ENCODE measurements at regions not wholly inside any gene's neighbourhood (a gene's known extent, or its start where the extent isn't known, plus 50 kb on each side); places are given as distances from the start of the nearest gene placed in this dataset.
"Not testable (repeated sequence)": the region's sequence is repeated elsewhere in the genome, so short reads cannot be mapped to it uniquely, and the experiment has no call there.

- CTCF ChIA-PET; H3K4me2 ChIP-seq; POLR2A ChIA-PET; H3K4me3 ChIP-seq (ENCODE audit: low read depth in 2 of 2, low read length in 1 of 2); H3K79me2 ChIP-seq (ENCODE audit: insufficient read depth); H2AFZ ChIP-seq (ENCODE audit: low read depth); H3K4me1 ChIP-seq (ENCODE audit: control insufficient read depth in 1 of 2, insufficient read depth in 2 of 2, low read depth in 1 of 2, low read length in 1 of 2); H3K27me3 ChIP-seq (ENCODE audit: insufficient read depth); H3K27ac ChIP-seq (ENCODE audit: low read depth in 2 of 2, low read length in 1 of 2); H3F3A ChIP-seq (replicated peaks; ENCODE audit: insufficient read depth); H3K9ac ChIP-seq; H3K9me3 ChIP-seq; H3K9me2 ChIP-seq; DNase-seq; H4K20me1 ChIP-seq (ENCODE audit: insufficient read depth): not testable (repeated sequence)
- WGBS (ENCODE audit: low lambda C conversion rate) = 83% methylated on average over 20 of the region's 20 CpGs
- H3K36me3 ChIP-seq (replicated peaks in 1 of 2; ENCODE audit: control insufficient read depth in 1 of 2, insufficient read depth in 2 of 2, low read length in 1 of 2) = peaks cover 0 to 23% of the 10 kb centered on the region in 2 experiments
Observed at GRCh38 chr6:22180250-22180649, 116.6 kb downstream of the PRL start.

- TF ChIP-seq USF2 (IDR thresholded peaks at IDR 0.05; ENCODE audit: borderline replicate concordance, low read depth, low read length) (no peak), ELF1 (IDR thresholded peaks at IDR 0.05) (no peak), TEAD4 (IDR thresholded peaks at IDR 0.05; ENCODE audit: borderline replicate concordance, insufficient read depth) (no peak), EP300 (IDR thresholded peaks at IDR 0.05; ENCODE audit: borderline replicate concordance in 1 of 2, low read depth in 1 of 2, low read length in 1 of 2) (no peak), ZBTB33 (IDR thresholded peaks at IDR 0.05; ENCODE audit: borderline replicate concordance, low read depth) (no peak), RCOR1 (IDR thresholded peaks at IDR 0.05; ENCODE audit: low read length) (no peak), CTCF (IDR thresholded peaks at IDR 0.05) (no peak), MXI1 (IDR thresholded peaks at IDR 0.05; ENCODE audit: low read depth, low read length) (no peak), JUND (IDR thresholded peaks at IDR 0.05) (no peak)
- DNase-seq = no peak
- H3K4me1 ChIP-seq (ENCODE audit: control insufficient read depth in 1 of 2, insufficient read depth in 2 of 2, low read depth in 1 of 2, low read length in 1 of 2) = no peaks in the 10 kb centered on the region
Observed at GRCh38 chr6:22184371-22184770, 112.5 kb downstream of the PRL start.

More at GRCh38 chr6:22184371-22184770, 112.5 kb downstream of the PRL start:
- Histone ChIP-seq H3K4me3 (ENCODE audit: low read depth in 2 of 2, low read length in 1 of 2) (no peak overlapping the region; a peak in 1 of 4 replicates), H3K27ac (ENCODE audit: low read depth in 2 of 2, low read length in 1 of 2) (no peak overlapping the region), H3K27me3 (ENCODE audit: insufficient read depth) (no peaks in the 10 kb centered on the region), H3K9me2 (no peaks in the 10 kb centered on the region), H4K20me1 (ENCODE audit: insufficient read depth) (no peaks in the 10 kb centered on the region), H3F3A (replicated peaks; ENCODE audit: insufficient read depth) (peaks cover 2% of the 10 kb centered on the region), H3K4me2 (no peak overlapping the region), H3K9ac (no peak overlapping the region), H3K79me2 (ENCODE audit: insufficient read depth) (no peaks in the 10 kb centered on the region), H3K36me3 (replicated peaks in 1 of 2; ENCODE audit: control insufficient read depth in 1 of 2, insufficient read depth in 2 of 2, low read length in 1 of 2) (peaks cover 2 to 23% of the 10 kb centered on the region in 2 experiments), H2AFZ (ENCODE audit: low read depth) (no peak overlapping the region), H3K9me3 (no peaks in the 10 kb centered on the region; the same call in none of the 2 replicates)
- CTCF ChIA-PET = no interaction called here
- POLR2A ChIA-PET = no interaction called here
